WTC11 (cell line): ENCODE measurements at regions not wholly inside any gene's neighbourhood (a gene's known extent, or its start where the extent isn't known, plus 50 kb on each side); places are given as distances from the start of the nearest gene placed in this dataset.

Source experiments
- ATAC-seq: fragments of 200-7000 bp; cut with Tn5 transposase; 2 replicates; pipeline ENCODE4 v1.10.0; 2021; ENCODE audit warnings: mild to moderate bottlenecking, moderate library complexity
- CTCF ChIA-PET: fragments of 300-600 bp; sonication (Branson Sonifier 250); formaldehyde crosslinking; loops from one replicate; lab custom pipeline; 2021; ENCODE audit warnings: antibody characterized with exemption; lab: Charles Lee
- POLR2A ChIA-PET: fragments of 350-600 bp; sonication (Branson Sonifier 250); formaldehyde crosslinking; loops from one replicate; lab custom pipeline; 2021; ENCODE audit warnings: antibody characterized with exemption; lab: Charles Lee
- DNase-seq: peaks from one replicate; pipeline ENCODE4 v3.0.0; 2021; ENCODE audit warnings: low spot score
- H3K27ac Mint-ChIP-seq: 2 replicates; pipeline ENCODE4 v1.8.0; 2021; ENCODE audit warnings: mixed read lengths
- H3K27me3 Mint-ChIP-seq: 2 replicates; pipeline ENCODE4 v1.8.0; 2021; ENCODE audit warnings: low read depth, mild to moderate bottlenecking, moderate library complexity, mixed read lengths
- H3K36me3 Mint-ChIP-seq: 2 replicates; pipeline ENCODE4 v1.8.0; 2021; ENCODE audit warnings: mixed read lengths
- H3K4me1 Mint-ChIP-seq: 2 replicates; pipeline ENCODE4 v1.8.0; 2022; ENCODE audit warnings: mixed read lengths
- H3K4me3 Mint-ChIP-seq: 2 replicates; pipeline ENCODE4 v1.8.0; 2021; ENCODE audit warnings: mild to moderate bottlenecking, moderate library complexity, mixed read lengths
- H3K9me3 Mint-ChIP-seq: 2 replicates; pipeline ENCODE4 v1.8.0; 2021; ENCODE audit warnings: mixed read lengths
- ARID4B ChIP-seq: sonication (generic); formaldehyde crosslinking; IDR thresholded peaks from 2 replicates; pipeline ENCODE4 v1.8.0; 2023; ENCODE audit warnings: missing genetic modification reagents, mild to moderate bottlenecking, borderline replicate concordance
- CDX4 ChIP-seq: fragments of 250-450 bp; sonication (Bioruptor Pico); IDR thresholded peaks from 2 replicates; pipeline ENCODE4 v1.9.0; 2021; ENCODE audit warnings: moderate library complexity, mild to moderate bottlenecking, inconsistent platforms, borderline replicate concordance
- CREB1 ChIP-seq: sonication (generic); formaldehyde crosslinking; IDR thresholded peaks from 2 replicates; pipeline ENCODE4 v1.8.0; 2023; ENCODE audit warnings: mild to moderate bottlenecking, missing genetic modification reagents
- EMX1 ChIP-seq: fragments of 250-450 bp; sonication (Bioruptor Pico); IDR thresholded peaks from 2 replicates; pipeline ENCODE4 v1.8.0; 2021; ENCODE audit warnings: mild to moderate bottlenecking
- ERG ChIP-seq: fragments of 250-450 bp; sonication (Bioruptor Pico); IDR thresholded peaks from 2 replicates; pipeline ENCODE4 v1.8.0; 2021; ENCODE audit warnings: mild to moderate bottlenecking
- ETV6 ChIP-seq: sonication (generic); formaldehyde crosslinking; IDR thresholded peaks from 2 replicates; pipeline ENCODE4 v1.8.1; 2022; ENCODE audit warnings: mild to moderate bottlenecking, missing genetic modification reagents
- GABPB1 ChIP-seq: sonication (generic); formaldehyde crosslinking; IDR thresholded peaks from 2 replicates; pipeline ENCODE4 v1.8.1; 2023; ENCODE audit warnings: mild to moderate bottlenecking, missing genetic modification reagents
- HMGXB4 ChIP-seq: sonication (generic); formaldehyde crosslinking; IDR thresholded peaks from 2 replicates; pipeline ENCODE4 v1.8.1; 2023; ENCODE audit warnings: mild to moderate bottlenecking, moderate library complexity, missing genetic modification reagents
- IRF1 ChIP-seq: sonication (generic); formaldehyde crosslinking; IDR thresholded peaks from 2 replicates; pipeline ENCODE4 v1.8.0; 2023; ENCODE audit warnings: missing genetic modification reagents
- JAZF1 ChIP-seq: fragments of 250-450 bp; sonication (Bioruptor Pico); IDR thresholded peaks from 2 replicates; pipeline ENCODE4 v1.9.0; 2021; ENCODE audit warnings: moderate library complexity, mild to moderate bottlenecking, inconsistent platforms
- JUN ChIP-seq: sonication (generic); formaldehyde crosslinking; IDR thresholded peaks from 2 replicates; pipeline ENCODE4 v1.8.0; 2023; ENCODE audit warnings: mild to moderate bottlenecking, missing genetic modification reagents
- MYBL2 ChIP-seq: sonication (generic); formaldehyde crosslinking; IDR thresholded peaks from 2 replicates; pipeline ENCODE4 v1.8.1; 2023; ENCODE audit warnings: mild to moderate bottlenecking, moderate library complexity, missing genetic modification reagents
- NFATC4 ChIP-seq: fragments of 250-450 bp; sonication (Bioruptor Pico); IDR thresholded peaks from 2 replicates; pipeline ENCODE4 v1.9.0; 2021; ENCODE audit warnings: mild to moderate bottlenecking
- NR1H2 ChIP-seq: sonication (generic); formaldehyde crosslinking; IDR thresholded peaks from 2 replicates; pipeline ENCODE4 v1.9.0; 2021; ENCODE audit warnings: mild to moderate bottlenecking, moderate library complexity, missing genetic modification reagents
- USF1 ChIP-seq: sonication (generic); formaldehyde crosslinking; IDR thresholded peaks from 2 replicates; pipeline ENCODE4 v1.8.0; 2022; ENCODE audit warnings: mild to moderate bottlenecking, missing genetic modification reagents
- ZMAT4 ChIP-seq: fragments of 250-450 bp; sonication (Bioruptor Pico); IDR thresholded peaks from 2 replicates; pipeline ENCODE4 v1.9.0; 2021; ENCODE audit warnings: mild to moderate bottlenecking
- ZNF138 ChIP-seq: sonication (generic); formaldehyde crosslinking; conservative IDR thresholded peaks from 2 replicates; pipeline ENCODE4 v1.8.1; 2022; ENCODE audit warnings: mild to moderate bottlenecking, moderate library complexity, missing genetic modification reagents
- ZNF317 ChIP-seq: sonication (generic); formaldehyde crosslinking; IDR thresholded peaks from 2 replicates; pipeline ENCODE4 v1.8.1; 2023; ENCODE audit warnings: low read depth, mild to moderate bottlenecking, moderate library complexity, missing genetic modification reagents, borderline replicate concordance
- ZNF671 ChIP-seq: fragments of 250-450 bp; sonication (Bioruptor Pico); IDR thresholded peaks from 2 replicates; pipeline ENCODE4 v1.8.0; 2021; ENCODE audit warnings: mild to moderate bottlenecking

GRCh38 chr22:47966316-47966715 lies 1203.9 kb downstream of the TBC1D22A start:
- no peaks in the 10 kb centered on the region for H3K36me3 Mint-ChIP-seq
- H3K4me1 Mint-ChIP-seq = no peaks in the 10 kb centered on the region
- ChIA-PET CTCF (no interaction called here), POLR2A (no interaction called here)
- no peak overlapping the region for H3K4me3 Mint-ChIP-seq
- ATAC-seq (no peak), DNase-seq (no peak)
- H3K27ac Mint-ChIP-seq = no peak overlapping the region
- H3K27me3 Mint-ChIP-seq = no peaks in the 10 kb centered on the region; the same call in 1 of the 2 replicates
- no peak for TF ChIP-seq ARID4B (CRISPR knock-in tag)
- peaks cover 32% of the 10 kb centered on the region for H3K9me3 Mint-ChIP-seq

- DNase-seq (no peak), ATAC-seq (no peak)
- TF ChIP-seq CREB1 (no peak), MYBL2 (CRISPR knock-in tag) (no peak), CDX4 (CRISPR knock-in tag) (no peak), HMGXB4 (CRISPR knock-in tag) (no peak), JUN (CRISPR knock-in tag) (no peak), JAZF1 (CRISPR knock-in tag) (no peak), USF1 (no peak), NFATC4 (CRISPR knock-in tag) (no peak), ETV6 (CRISPR knock-in tag) (no peak), EMX1 (no peak), ZNF138 (CRISPR knock-in tag) (no peak), IRF1 (CRISPR knock-in tag) (no peak), NR1H2 (CRISPR knock-in tag) (no peak), ZNF671 (no peak), ERG (no peak), ARID4B (CRISPR knock-in tag) (no peak), ZNF317 (CRISPR knock-in tag) (no peak), GABPB1 (CRISPR knock-in tag) (no peak), ZMAT4 (CRISPR knock-in tag) (no peak)
- Mint-ChIP-seq H3K4me1 (no peaks in the 10 kb centered on the region), H3K9me3 (peaks cover 33% of the 10 kb centered on the region), H3K27ac (no peak overlapping the region), H3K4me3 (no peak overlapping the region), H3K27me3 (no peaks in the 10 kb centered on the region; the same call in 1 of the 2 replicates), H3K36me3 (no peaks in the 10 kb centered on the region)
- ChIA-PET POLR2A (no interaction called here), CTCF (no interaction called here)
Measured at GRCh38 chr22:47965896-47966295, 1203.4 kb downstream of the TBC1D22A start.
